Type B pancreatic cell (in vitro differentiated cells): ENCODE measurements at regions not wholly inside any gene's neighbourhood (a gene's known extent, or its start where the extent isn't known, plus 50 kb on each side); places are given as distances from the start of the nearest gene placed in this dataset.
"Not testable (repeated sequence)": the region's sequence is repeated elsewhere in the genome, so short reads cannot be mapped to it uniquely, and the experiment has no call there.

ENCODE experiments used
- DNase-seq: peaks from one replicate; pipeline ENCODE4 v3.0.0; 2021; ENCODE audit warnings: mixed read lengths; ENCODE audit not compliant: unreplicated experiment; ENCODE audit errors: extremely low spot score
- H3K27ac Mint-ChIP-seq: 2 replicates; pipeline ENCODE4 v1.8.0; 2021; ENCODE audit warnings: mild to moderate bottlenecking, mixed read lengths
- H3K27me3 Mint-ChIP-seq: 2 replicates; pipeline ENCODE4 v1.8.0; 2021; ENCODE audit warnings: mixed read lengths
- H3K36me3 Mint-ChIP-seq: 2 replicates; pipeline ENCODE4 v1.8.0; 2021; ENCODE audit warnings: mixed read lengths
- H3K4me1 Mint-ChIP-seq: one replicate; pipeline ENCODE4 v1.8.0; 2021; ENCODE audit warnings: mixed read lengths; ENCODE audit not compliant: unreplicated experiment
- H3K4me3 Mint-ChIP-seq: 2 replicates; pipeline ENCODE4 v1.8.0; 2021; ENCODE audit warnings: mild to moderate bottlenecking, mixed read lengths
- H3K9me3 Mint-ChIP-seq: 2 replicates; pipeline ENCODE4 v1.8.0; 2021; ENCODE audit warnings: mixed read lengths
- CTCF ChIP-seq: fragments of 200-600 bp; sonication (generic); conservative IDR thresholded peaks from 2 replicates; pipeline ENCODE4 v1.5.0; 2021; ENCODE audit warnings: antibody characterized with exemption, mild to moderate bottlenecking

GRCh38 chr18:56490942-56491341, 147.4 kb downstream of the TXNL1 start:
- peaks cover 3% of the 10 kb centered on the region for H3K9me3 Mint-ChIP-seq
- H3K27ac Mint-ChIP-seq = no peak overlapping the region
- H3K36me3 Mint-ChIP-seq = no peaks in the 10 kb centered on the region
- no peaks in the 10 kb centered on the region for H3K4me1 Mint-ChIP-seq
- H3K4me3 Mint-ChIP-seq = no peak overlapping the region
- no peak for TF ChIP-seq CTCF
- H3K27me3 Mint-ChIP-seq = peaks cover 6% of the 10 kb centered on the region
- DNase-seq = no peak

- Mint-ChIP-seq H3K27ac (no peak overlapping the region), H3K4me3 (no peak overlapping the region), H3K4me1 (no peaks in the 10 kb centered on the region), H3K9me3 (peaks cover 3% of the 10 kb centered on the region), H3K36me3 (no peaks in the 10 kb centered on the region), H3K27me3 (peaks cover 6% of the 10 kb centered on the region)
- TF ChIP-seq CTCF = no peak
- no peak for DNase-seq
Observed at GRCh38 chr18:56489893-56490292, 148.5 kb downstream of the TXNL1 start.

DNA sequence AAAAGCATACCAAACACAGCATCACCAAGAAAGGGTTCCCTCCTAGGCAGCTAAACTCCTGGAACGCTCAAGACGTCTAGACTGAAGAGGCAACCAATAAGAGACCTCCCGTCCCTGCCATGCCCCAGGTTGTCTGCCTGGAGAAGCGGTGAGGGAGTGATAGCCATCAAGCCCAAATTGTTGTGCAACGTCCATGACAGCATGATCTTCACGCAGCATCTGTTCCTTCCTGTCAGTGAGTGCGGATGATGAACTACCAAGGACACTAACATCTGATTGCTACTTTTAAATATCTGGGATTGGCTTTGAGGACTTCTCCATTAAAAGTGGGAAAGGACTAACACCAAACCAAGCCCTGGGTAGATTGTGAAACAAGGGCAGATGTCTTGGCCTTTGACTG, 149.7 kb downstream of the TXNL1 start:
- TF ChIP-seq CTCF = no peak
- Mint-ChIP-seq H3K9me3 (peaks cover 3% of the 10 kb centered on the region), H3K27ac (no peak overlapping the region), H3K27me3 (peaks cover 6% of the 10 kb centered on the region), H3K4me1 (no peaks in the 10 kb centered on the region), H3K36me3 (no peaks in the 10 kb centered on the region), H3K4me3 (no peak overlapping the region)
- no peak for DNase-seq

DNA sequence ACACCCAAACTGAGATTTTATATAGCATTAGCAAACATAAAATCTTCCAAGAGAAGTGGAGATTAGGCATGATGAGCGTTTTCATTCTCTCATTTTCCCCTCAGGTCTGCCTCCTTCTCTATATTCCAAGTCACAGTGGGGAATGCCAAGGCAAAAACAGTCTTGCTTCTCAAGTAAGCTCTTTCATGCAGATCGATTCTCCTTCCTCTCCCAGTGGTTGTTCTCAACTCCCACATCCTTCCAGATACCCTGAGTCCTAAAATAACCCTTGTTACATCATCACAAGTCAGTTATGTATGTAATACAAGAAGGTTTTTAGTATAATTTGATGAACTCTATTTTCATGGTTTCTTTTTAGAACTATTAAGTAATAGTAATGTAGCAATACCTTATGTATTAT, 150.6 kb downstream of the TXNL1 start:
- no peak for DNase-seq
- Mint-ChIP-seq H3K27me3 (peaks cover 6% of the 10 kb centered on the region), H3K4me1 (no peaks in the 10 kb centered on the region), H3K4me3 (no peak overlapping the region), H3K36me3 (no peaks in the 10 kb centered on the region), H3K27ac (no peak overlapping the region), H3K9me3 (peaks cover 3% of the 10 kb centered on the region)
- no peak for TF ChIP-seq CTCF

DNA sequence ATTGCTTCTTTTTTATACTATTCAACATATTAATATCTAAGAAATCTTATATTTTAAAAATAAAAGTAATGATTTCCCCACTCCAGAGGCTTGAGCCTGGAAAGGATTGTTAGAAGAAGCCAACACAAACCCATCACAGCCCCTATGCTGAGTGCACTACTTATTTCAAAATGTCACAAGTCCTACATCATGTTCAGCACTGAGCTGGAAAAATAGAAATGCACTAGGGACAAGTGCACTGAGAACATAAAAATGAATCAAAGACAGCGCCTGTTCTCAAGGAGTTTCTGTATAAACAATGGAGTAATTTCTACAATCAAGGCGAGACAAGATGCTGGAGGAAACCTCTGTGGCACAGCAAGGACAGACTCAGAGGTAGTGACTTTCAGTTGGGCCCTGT, 155.0 kb downstream of the TXNL1 start:
- peaks cover 3% of the 10 kb centered on the region for H3K9me3 Mint-ChIP-seq
- no peak overlapping the region for H3K27ac Mint-ChIP-seq
- H3K36me3 Mint-ChIP-seq = no peaks in the 10 kb centered on the region
- TF ChIP-seq CTCF = no peak
- H3K27me3 Mint-ChIP-seq = peaks cover 6% of the 10 kb centered on the region
- DNase-seq = no peak
- no peaks in the 10 kb centered on the region for H3K4me1 Mint-ChIP-seq
- H3K4me3 Mint-ChIP-seq = no peak overlapping the region

DNA sequence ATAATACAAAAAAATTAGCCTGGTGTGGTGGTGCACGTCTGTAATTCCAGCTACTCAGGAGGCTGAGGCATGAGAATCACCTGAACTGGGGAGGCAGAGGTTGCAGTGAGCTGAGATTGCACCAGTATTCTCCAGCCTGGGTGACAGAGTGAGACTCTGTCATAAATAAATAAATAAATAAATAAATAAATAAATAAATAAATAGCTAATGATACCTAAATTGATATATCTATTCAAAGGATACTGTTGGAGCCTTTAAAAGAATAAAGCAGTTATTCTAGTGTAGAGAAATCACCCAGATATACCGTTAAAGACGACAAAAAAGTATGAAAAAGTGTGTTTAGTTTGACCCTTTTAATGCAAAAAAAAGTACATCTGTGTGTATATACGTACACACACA, 155.6 kb downstream of the TXNL1 start:
- H3K4me1 Mint-ChIP-seq, H3K9me3 Mint-ChIP-seq, H3K4me3 Mint-ChIP-seq, H3K36me3 Mint-ChIP-seq, DNase-seq, H3K27me3 Mint-ChIP-seq, H3K27ac Mint-ChIP-seq: not testable (repeated sequence)
